ENCODE measurements at regions not wholly inside any gene's neighbourhood (a gene's known extent, or its start where the extent isn't known, plus 50 kb on each side); places are given as distances from the start of the nearest gene placed in this dataset.

- Histone ChIP-seq H3K9me3 (no peaks in the 10 kb centered on the region), H3K4me1 (no peaks in the 10 kb centered on the region), H3K27ac (no peak overlapping the region), H3K27me3 (no peaks in the 10 kb centered on the region), H3K36me3 (no peaks in the 10 kb centered on the region), H3K4me3 (no peak overlapping the region)
- DNase-seq, result no peak
- intact Hi-C loops (cut with DNase I), result no loop called here
- no peak for TF ChIP-seq EP300 (IDR thresholded peaks at IDR 0.05)
- no peak for TF ChIP-seq POLR2A (IDR thresholded peaks at IDR 0.05)
- TF ChIP-seq POLR2AphosphoS5 (IDR thresholded peaks at IDR 0.05), result no peak
- TF ChIP-seq CTCF (IDR thresholded peaks at IDR 0.05), result no peak
- WGBS, 2 donors, result 64 to 74% methylated on average over 5 of the region's 5 CpGs
Observed at GRCh38 chr16:63925221-63925620, 1196.6 kb downstream of the CDH11 start.

GRCh38 chr16:63922560-63922959 lies 1199.3 kb downstream of the CDH11 start:
- intact Hi-C loops (cut with DNase I), result no loop called here
- H3K9me3 ChIP-seq, result peaks cover 0 to 5% (median 0%) of the 10 kb centered on the region in 4 donors
- H3K27me3 ChIP-seq, result no peaks in the 10 kb centered on the region
- no peak for DNase-seq
- H3K27ac ChIP-seq, result no peak overlapping the region
- H3K36me3 ChIP-seq, result no peaks in the 10 kb centered on the region
- no peaks in the 10 kb centered on the region for H3K4me1 ChIP-seq
- no peak overlapping the region for H3K4me3 ChIP-seq
- TF ChIP-seq POLR2A (IDR thresholded peaks at IDR 0.05) (no peak), POLR2AphosphoS5 (IDR thresholded peaks at IDR 0.05) (no peak), EP300 (IDR thresholded peaks at IDR 0.05) (no peak), CTCF (IDR thresholded peaks at IDR 0.05) (no peak)

GRCh38 chr16:63921737-63922295 lies 1200.0 kb downstream of the CDH11 start:
- TF ChIP-seq EP300 (IDR thresholded peaks at IDR 0.05), result no peak
- H3K9me3 ChIP-seq, result peaks cover 0 to 5% (median 0%) of the 10 kb centered on the region in 4 donors
- no peak overlapping the region for H3K27ac ChIP-seq
- H3K36me3 ChIP-seq, result no peaks in the 10 kb centered on the region
- H3K4me1 ChIP-seq, result no peaks in the 10 kb centered on the region
- WGBS, 2 donors, result 81 to 82% methylated on average over 3 of the region's 3 CpGs
- no peak overlapping the region for H3K4me3 ChIP-seq
- no peak for DNase-seq
- intact Hi-C loops (cut with DNase I), result no loop called here
- no peaks in the 10 kb centered on the region for H3K27me3 ChIP-seq

- TF ChIP-seq POLR2AphosphoS5 (IDR thresholded peaks at IDR 0.05), result no peak
- TF ChIP-seq POLR2A (IDR thresholded peaks at IDR 0.05), result no peak
- no peak for TF ChIP-seq EP300 (IDR thresholded peaks at IDR 0.05)
- no peak for TF ChIP-seq CTCF (IDR thresholded peaks at IDR 0.05)
- Histone ChIP-seq H3K9me3 (no peaks in the 10 kb centered on the region), H3K27ac (no peak overlapping the region), H3K4me3 (no peak overlapping the region), H3K36me3 (no peaks in the 10 kb centered on the region), H3K27me3 (no peaks in the 10 kb centered on the region), H3K4me1 (no peaks in the 10 kb centered on the region)
- intact Hi-C loops (cut with DNase I), result no loop called here
- 88 to 99% methylated on average over 1 of the region's 1 CpG for WGBS, 2 donors
- DNase-seq, result no peak
Observed at GRCh38 chr16:63913290-63913689, 1208.6 kb downstream of the CDH11 start.

- TF ChIP-seq POLR2AphosphoS5 (IDR thresholded peaks at IDR 0.05), result no peak
- no peak for TF ChIP-seq EP300 (IDR thresholded peaks at IDR 0.05)
- no peak for TF ChIP-seq POLR2A (IDR thresholded peaks at IDR 0.05)
- TF ChIP-seq CTCF (IDR thresholded peaks at IDR 0.05), result no peak
Observed at GRCh38 chr16:63907251-63907650, 1214.6 kb downstream of the CDH11 start.

More at GRCh38 chr16:63907251-63907650, 1214.6 kb downstream of the CDH11 start:
- Histone ChIP-seq H3K9me3 (no peaks in the 10 kb centered on the region), H3K4me3 (no peak overlapping the region), H3K4me1 (no peaks in the 10 kb centered on the region), H3K27ac (no peak overlapping the region), H3K36me3 (no peaks in the 10 kb centered on the region), H3K27me3 (no peaks in the 10 kb centered on the region)
- WGBS, 2 donors, result 70 to 79% methylated on average over 2 of the region's 2 CpGs
- intact Hi-C loops (cut with DNase I), result no loop called here
- DNase-seq, result no peak
